ACC112 (cell line): ENCODE measurements at regions not wholly inside any gene's neighbourhood (a gene's known extent, or its start where the extent isn't known, plus 50 kb on each side); places are given as distances from the start of the nearest gene placed in this dataset.

Experiments used
- H2AFZ ChIP-seq: fragments of 200-600 bp; sonication (generic); one replicate; pipeline ENCODE4 v1.6.0; 2017; ENCODE audit warnings: antibody characterized with exemption, low read length; ENCODE audit not compliant: unreplicated experiment
- H3K27ac ChIP-seq: fragments of 200-600 bp; sonication (generic); 2 replicates; pipeline ENCODE4 v1.5.1; 2014; ENCODE audit warnings: low read depth, mild to moderate bottlenecking, antibody characterized with exemption, low read length, moderate library complexity
- H3K27me3 ChIP-seq: fragments of 200-600 bp; sonication (generic); 2 replicates; pipeline ENCODE4 v1.6.1; 2014; ENCODE audit warnings: mild to moderate bottlenecking, antibody characterized with exemption, low read length, moderate library complexity, mixed read lengths; ENCODE audit not compliant: insufficient read depth
- H3K36me3 ChIP-seq: fragments of 200-600 bp; sonication (generic); 2 replicates; pipeline ENCODE4 v1.6.1; 2016; ENCODE audit warnings: mild to moderate bottlenecking, antibody characterized with exemption, low read length, moderate library complexity, mixed read lengths; ENCODE audit not compliant: insufficient read depth
- H3K4me1 ChIP-seq: fragments of 200-600 bp; sonication (generic); one replicate; pipeline ENCODE4 v1.6.1; 2016; ENCODE audit warnings: low read length, mixed read lengths; ENCODE audit not compliant: insufficient read depth, unreplicated experiment, control insufficient read depth
- H3K4me3 ChIP-seq: fragments of 200-600 bp; sonication (generic); 2 replicates; pipeline ENCODE4 v1.5.1; 2014; ENCODE audit warnings: mild to moderate bottlenecking, low read depth, low read length
- H3K79me2 ChIP-seq: fragments of 200-600 bp; sonication (generic); one replicate; pipeline ENCODE4 v1.6.0; 2016; ENCODE audit warnings: low read length; ENCODE audit not compliant: control insufficient read depth, unreplicated experiment, insufficient read depth

DNA sequence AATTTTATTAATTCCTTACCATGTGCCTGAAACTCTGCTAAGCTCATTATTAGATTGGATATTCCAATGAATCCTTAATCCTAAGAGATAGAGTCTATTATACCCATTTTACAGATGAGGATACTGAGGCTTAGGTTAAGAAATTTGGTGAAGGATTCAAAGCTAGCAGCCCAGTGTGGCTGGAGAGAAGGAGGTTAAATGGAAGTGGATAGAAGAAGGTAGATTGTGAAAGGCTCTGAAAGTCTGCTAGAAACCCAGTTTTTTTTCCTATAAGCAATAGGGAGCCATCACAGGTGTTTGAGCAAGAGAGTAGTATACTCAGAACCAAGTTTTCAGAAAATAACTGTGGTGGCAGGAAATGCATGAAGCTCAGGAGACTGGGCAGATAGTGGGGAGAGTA, 265.8 kb upstream of the NEBL start:
- no peaks in the 10 kb centered on the region for H3K36me3 ChIP-seq
- H3K79me2 ChIP-seq = no peaks in the 10 kb centered on the region
- H3K27me3 ChIP-seq = peaks cover 6% of the 10 kb centered on the region; the same call in 1 of the 2 replicates
- H3K4me3 ChIP-seq = no peak overlapping the region
- H3K27ac ChIP-seq = no peak overlapping the region
- no peaks in the 10 kb centered on the region for H3K4me1 ChIP-seq
- no peak overlapping the region for H2AFZ ChIP-seq

DNA sequence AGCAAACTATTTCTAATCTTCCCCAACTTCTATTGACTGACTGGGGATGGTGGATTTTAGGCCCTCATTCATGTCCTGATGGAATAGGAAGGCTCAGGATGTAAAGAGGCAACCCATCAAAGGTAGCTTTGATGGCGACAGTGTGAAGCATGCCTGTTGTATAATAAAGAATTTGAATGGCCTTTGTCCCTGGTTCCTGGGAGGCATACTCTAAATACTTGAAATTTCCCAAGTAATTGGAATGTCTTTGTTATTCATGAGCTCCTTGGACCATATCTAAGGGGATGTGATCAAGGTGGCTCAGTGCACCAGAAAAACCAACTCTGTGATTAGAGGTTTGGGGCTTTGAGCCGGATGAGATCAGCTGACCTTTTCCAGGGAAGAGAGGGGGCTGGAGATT, 264.5 kb upstream of the NEBL start:
- H3K27me3 ChIP-seq = peaks cover 6% of the 10 kb centered on the region; the same call in 1 of the 2 replicates
- H3K27ac ChIP-seq = no peak overlapping the region
- no peaks in the 10 kb centered on the region for H3K36me3 ChIP-seq
- no peak overlapping the region for H3K4me3 ChIP-seq
- no peak overlapping the region for H2AFZ ChIP-seq
- no peaks in the 10 kb centered on the region for H3K79me2 ChIP-seq
- H3K4me1 ChIP-seq = no peaks in the 10 kb centered on the region

DNA sequence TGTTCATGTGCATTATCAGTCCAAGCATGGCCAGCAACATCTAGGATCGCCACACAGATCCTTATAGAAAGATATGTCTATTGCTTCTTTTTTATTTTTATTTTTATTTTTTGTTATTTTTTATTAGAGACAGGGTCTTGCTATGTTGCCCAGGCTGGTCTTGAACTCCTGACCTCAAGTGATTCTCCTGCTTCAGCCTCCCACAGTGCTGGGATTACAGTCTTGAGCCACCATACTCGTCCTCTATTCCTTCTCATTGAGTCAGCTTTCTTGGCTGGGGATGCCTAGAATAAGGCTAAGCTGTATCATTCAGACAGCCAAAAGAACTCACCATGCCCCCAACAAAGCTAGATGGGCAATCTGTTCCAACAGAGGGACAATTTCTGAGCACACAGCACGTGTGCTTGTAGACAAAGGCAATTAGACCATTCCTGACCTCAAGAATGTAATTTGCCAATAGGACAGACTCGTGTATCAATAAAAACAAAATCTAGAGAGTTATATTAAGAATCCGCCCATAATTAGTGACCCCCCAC, 264.0 kb upstream of the NEBL start:
- no peak overlapping the region for H3K4me3 ChIP-seq
- no peak overlapping the region for H2AFZ ChIP-seq
- H3K27me3 ChIP-seq = peaks cover 6% of the 10 kb centered on the region; the same call in 1 of the 2 replicates
- no peaks in the 10 kb centered on the region for H3K36me3 ChIP-seq
- no peaks in the 10 kb centered on the region for H3K79me2 ChIP-seq
- no peak overlapping the region for H3K27ac ChIP-seq
- H3K4me1 ChIP-seq = no peaks in the 10 kb centered on the region

DNA sequence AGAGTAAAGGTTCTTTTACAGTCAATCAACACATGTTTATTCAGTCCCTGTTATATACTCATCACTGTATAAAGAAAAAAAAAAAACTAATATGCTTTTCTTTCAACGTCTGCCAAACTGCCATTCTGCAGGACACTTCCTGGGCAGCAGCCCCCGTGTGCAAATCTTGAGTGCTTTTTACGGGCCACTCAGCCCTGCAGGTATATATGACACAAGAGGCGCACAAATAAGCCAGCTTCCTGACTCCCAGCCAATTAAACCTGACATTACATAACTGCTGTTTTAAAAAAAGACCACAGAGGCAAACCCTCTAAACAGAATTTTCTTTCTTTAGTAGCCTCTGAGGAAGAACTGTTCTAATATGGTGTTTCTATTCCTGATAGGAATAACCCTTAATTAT, 263.0 kb upstream of the NEBL start:
- Histone ChIP-seq H3K27ac (no peak overlapping the region), H3K4me1 (no peaks in the 10 kb centered on the region), H2AFZ (no peak overlapping the region)

DNA sequence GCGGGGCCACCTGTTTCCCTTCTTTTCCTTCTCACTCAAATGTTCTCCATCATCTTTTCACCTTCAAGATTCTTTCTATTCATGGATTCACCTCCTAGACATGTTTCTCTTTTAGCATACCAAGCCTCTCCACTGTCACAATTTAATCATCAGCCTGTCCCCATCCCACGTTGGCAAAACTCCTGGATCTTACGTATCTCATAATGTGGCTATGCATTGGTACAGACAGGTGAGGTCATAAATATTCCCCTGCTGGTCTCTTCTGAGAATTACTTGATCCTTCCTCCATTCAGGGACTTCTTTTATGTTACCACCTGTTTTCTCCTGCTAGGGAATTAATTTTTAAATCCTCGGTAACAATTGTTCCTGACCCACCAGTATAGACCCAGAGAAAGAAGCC, 262.6 kb upstream of the NEBL start:
- Histone ChIP-seq H3K36me3 (no peaks in the 10 kb centered on the region), H3K27me3 (peaks cover 6% of the 10 kb centered on the region; the same call in 1 of the 2 replicates), H2AFZ (no peak overlapping the region), H3K4me3 (no peak overlapping the region), H3K27ac (no peak overlapping the region), H3K79me2 (no peaks in the 10 kb centered on the region), H3K4me1 (no peaks in the 10 kb centered on the region)

More for the DNA sequence above, 263.0 kb upstream of the NEBL start:
- Histone ChIP-seq H3K27me3 (peaks cover 6% of the 10 kb centered on the region; the same call in 1 of the 2 replicates), H3K36me3 (no peaks in the 10 kb centered on the region), H3K4me3 (no peak overlapping the region), H3K79me2 (no peaks in the 10 kb centered on the region)

GRCh38 chr10:21158301-21158700, 261.2 kb upstream of the NEBL start:
- no peaks in the 10 kb centered on the region for H3K4me1 ChIP-seq
- no peaks in the 10 kb centered on the region for H3K79me2 ChIP-seq
- no peak overlapping the region for H3K4me3 ChIP-seq
- H3K27me3 ChIP-seq = peaks cover 6% of the 10 kb centered on the region; the same call in 1 of the 2 replicates
- H3K36me3 ChIP-seq = no peaks in the 10 kb centered on the region
- no peak overlapping the region for H2AFZ ChIP-seq
- no peak overlapping the region for H3K27ac ChIP-seq

GRCh38 chr10:21157664-21158063, 260.6 kb upstream of the NEBL start:
- no peaks in the 10 kb centered on the region for H3K36me3 ChIP-seq
- no peak overlapping the region for H3K27ac ChIP-seq
- H2AFZ ChIP-seq = no peak overlapping the region
- no peak overlapping the region for H3K4me3 ChIP-seq
- peaks cover 6% of the 10 kb centered on the region; the same call in 1 of the 2 replicates for H3K27me3 ChIP-seq
- H3K4me1 ChIP-seq = no peaks in the 10 kb centered on the region
- no peaks in the 10 kb centered on the region for H3K79me2 ChIP-seq

GRCh38 chr10:21150166-21150565, 253.1 kb upstream of the NEBL start:
- Histone ChIP-seq H3K27me3 (no peaks in the 10 kb centered on the region), H3K4me1 (no peaks in the 10 kb centered on the region)

DNA sequence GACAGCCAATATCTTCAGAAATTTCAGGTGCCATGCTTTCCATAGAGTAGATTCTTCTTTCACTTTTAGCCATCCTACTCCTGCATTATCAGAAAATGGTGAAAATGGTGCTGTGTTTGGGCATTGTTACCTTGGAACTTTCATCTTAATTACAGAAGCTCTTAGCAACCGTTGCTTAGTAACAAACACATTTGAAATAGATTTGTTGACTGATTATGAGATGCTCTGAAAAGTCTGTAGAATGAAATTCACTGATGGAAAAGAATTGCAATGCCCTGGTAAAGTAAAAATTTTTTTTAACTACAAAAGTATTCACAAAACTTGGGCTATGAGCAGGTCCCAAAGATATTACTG, 249.3 kb upstream of the NEBL start:
- no peak overlapping the region for H2AFZ ChIP-seq
- no peaks in the 10 kb centered on the region for H3K27me3 ChIP-seq
- no peaks in the 10 kb centered on the region for H3K36me3 ChIP-seq
- no peak overlapping the region for H3K27ac ChIP-seq
- no peaks in the 10 kb centered on the region for H3K79me2 ChIP-seq
- H3K4me3 ChIP-seq = no peak overlapping the region
- H3K4me1 ChIP-seq = no peaks in the 10 kb centered on the region

More at GRCh38 chr10:21150166-21150565, 253.1 kb upstream of the NEBL start:
- Histone ChIP-seq H3K4me3 (no peak overlapping the region), H2AFZ (no peak overlapping the region), H3K79me2 (no peaks in the 10 kb centered on the region), H3K36me3 (no peaks in the 10 kb centered on the region), H3K27ac (no peak overlapping the region)

GRCh38 chr10:21145751-21146435, 248.8 kb upstream of the NEBL start:
- no peak overlapping the region for H3K27ac ChIP-seq
- no peaks in the 10 kb centered on the region for H3K36me3 ChIP-seq
- no peak overlapping the region for H3K4me3 ChIP-seq
- H3K4me1 ChIP-seq = no peaks in the 10 kb centered on the region
- no peaks in the 10 kb centered on the region for H3K79me2 ChIP-seq
- no peak overlapping the region for H2AFZ ChIP-seq
- H3K27me3 ChIP-seq = no peaks in the 10 kb centered on the region

- Histone ChIP-seq H3K79me2 (no peaks in the 10 kb centered on the region), H3K4me3 (no peak overlapping the region), H3K36me3 (no peaks in the 10 kb centered on the region), H3K4me1 (no peaks in the 10 kb centered on the region), H2AFZ (no peak overlapping the region), H3K27ac (no peak overlapping the region), H3K27me3 (no peaks in the 10 kb centered on the region)
Measured at GRCh38 chr10:21144047-21144446, 246.9 kb upstream of the NEBL start.
